NOMO-1 treated with DMSO at 0.1 percent for 48 hours (cell line): ENCODE measurements at regions not wholly inside any gene's neighbourhood (a gene's known extent, or its start where the extent isn't known, plus 50 kb on each side); places are given as distances from the start of the nearest gene placed in this dataset.

Experiments used
- DNase-seq: peaks from one replicate; lab custom pipeline; 2025; ENCODE audit not compliant: unreplicated experiment; lab: John Stamatoyannopoulos, UW

DNA sequence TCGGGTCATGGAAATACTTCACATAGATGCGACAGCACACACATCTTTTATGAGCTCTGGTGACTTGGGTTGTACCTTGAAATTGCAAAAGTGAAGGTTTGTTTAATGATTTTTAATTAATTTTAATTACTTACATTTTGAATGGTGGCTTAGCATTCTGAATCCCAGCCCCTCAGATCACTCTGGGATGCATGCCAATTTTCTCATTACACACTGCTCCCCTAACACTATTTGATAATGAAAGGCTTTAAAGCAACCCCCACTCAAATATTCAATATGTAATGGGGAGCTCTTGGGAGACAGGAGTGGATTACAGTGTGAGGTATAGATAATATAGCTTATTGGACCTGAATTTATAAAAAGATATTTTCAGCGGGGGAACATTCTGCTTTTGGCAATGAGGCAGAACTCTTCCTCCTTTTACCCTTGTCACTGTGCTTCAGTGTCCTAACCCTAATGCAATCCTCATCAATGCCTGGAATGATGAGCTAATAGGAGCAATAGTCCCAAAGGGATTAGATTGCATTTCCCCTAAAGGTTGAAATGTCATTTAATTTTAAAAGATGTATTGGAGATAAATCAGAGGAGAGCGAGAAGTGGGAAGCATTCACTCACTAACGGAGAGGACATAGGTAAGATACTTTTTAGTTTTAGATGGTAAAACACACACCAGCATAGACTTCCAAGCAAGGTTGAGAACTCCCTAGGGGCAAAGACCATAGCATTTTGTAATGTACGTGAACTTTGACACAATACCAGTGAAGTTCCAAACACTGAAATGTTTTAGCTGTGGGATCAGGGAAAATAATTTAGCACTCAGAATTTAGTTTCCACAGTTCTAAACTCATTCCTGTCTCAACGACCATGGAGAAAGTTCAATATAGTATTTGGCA lies 384.1 kb upstream of the PLXNA2 start:
- DNase-seq = no peak

DNA sequence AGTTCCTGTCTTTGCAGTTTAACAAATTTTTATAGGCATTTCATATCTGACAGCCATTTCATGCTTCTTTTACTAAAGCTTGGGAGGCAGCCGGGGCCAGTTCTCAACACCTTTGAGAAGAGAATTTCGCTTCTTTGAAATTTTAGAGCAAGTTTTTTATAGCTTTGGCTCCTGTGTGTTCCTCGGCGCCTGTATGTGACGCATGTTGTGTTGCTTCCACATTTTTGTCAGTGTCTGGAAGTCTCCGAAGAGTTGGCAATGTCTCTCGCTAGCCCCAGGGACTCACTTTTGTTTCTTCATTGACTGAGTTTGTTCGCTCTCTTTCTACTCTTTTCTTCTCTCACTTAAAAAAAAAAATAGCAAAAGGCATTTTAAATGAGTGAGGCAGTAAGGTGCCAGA lies 386.9 kb upstream of the PLXNA2 start:
- DNase-seq = no peak

DNA sequence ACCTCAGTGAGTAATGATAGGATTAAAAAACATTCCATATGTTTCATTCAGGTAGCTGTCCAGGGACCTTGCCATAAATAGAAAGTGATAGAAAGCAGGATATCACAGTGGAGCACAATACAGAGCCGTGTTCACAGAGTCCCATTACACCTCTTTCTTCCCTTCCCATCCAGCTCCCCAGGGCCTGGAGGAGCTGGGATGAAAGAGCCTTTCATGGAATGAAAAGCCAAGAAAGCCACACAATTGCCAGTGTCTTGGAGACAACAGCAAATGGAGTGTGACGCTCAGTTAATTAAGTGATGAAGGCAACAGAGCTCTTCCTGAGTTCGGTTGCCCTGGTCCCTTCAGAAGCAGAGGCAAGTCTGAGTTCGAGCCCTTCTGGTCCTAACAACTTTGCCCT lies 387.3 kb upstream of the PLXNA2 start:
- no peak for DNase-seq

DNA sequence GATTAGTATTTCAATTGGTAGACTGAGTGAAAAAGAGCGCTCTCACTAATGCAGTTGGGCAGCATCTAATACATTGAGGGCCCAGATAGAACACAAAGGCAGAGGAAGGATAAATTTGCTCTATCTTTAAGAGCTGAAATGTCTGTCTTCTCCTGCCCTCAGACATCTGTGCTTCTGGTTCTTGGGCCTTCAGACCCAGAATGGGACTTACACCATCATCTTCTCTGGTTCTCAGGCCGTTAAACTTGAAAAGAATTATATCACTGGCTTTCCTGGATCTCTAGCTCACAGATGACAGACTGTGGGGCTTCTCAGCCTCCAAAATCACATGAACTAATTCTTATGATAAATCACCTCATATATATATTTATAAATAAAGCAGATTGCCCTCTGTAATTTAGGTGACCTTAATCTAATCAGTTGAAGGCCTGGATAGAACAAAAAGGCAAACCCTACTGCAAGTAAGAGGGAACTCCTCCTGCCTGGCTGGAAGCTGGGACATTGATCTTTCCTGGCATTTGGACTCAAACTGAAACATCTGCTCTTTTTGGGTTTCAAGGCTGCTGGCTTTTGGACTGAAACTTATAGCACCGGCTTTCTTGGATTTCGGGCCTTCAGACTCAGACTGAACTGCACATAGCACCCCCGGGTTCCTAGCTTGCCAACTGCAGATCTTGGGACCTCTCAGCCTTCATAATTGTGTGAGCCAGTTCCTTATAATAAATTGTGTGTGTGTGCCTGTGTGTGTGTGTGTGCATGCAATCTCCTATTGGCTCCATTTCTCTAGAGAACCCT lies 390.4 kb upstream of the PLXNA2 start:
- DNase-seq = no peak

DNA sequence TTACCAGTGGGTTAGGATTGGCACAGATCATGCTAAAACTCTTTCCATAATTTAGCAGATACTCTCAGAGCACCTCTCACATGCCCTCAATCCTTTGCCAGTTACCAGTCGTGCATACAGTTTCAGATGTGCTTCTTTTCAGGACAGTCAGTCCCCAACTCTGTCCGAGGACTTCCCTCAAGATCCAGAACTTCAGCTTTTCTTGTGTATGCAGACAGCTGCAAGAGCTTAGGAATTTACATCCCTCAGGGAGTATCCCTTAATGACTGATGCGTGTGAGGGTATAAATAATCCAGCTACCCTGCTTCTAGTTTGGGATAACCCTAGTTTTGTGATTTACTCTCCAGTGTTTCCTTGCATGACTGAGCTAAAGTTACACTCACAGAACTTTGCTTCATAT lies 393.0 kb upstream of the PLXNA2 start:
- no peak for DNase-seq

DNA sequence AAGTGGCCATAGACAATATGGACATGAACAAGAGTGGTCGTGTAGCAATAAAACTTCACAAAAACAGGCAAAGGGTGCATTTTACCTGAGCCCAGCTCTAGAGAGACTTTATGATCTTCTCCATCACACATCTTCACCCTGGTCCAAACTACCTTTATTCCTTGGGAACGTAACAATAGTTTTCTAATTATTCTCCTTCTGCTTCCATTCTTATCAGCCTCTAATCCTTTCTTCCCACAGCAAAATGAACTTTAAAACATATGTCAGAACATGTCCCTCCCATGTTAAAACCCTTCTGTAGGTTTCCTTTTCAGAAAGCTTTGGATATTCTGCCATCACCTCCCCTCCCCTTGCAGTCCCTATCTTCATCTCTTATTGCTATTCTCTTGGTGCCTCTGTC lies 395.2 kb upstream of the PLXNA2 start:
- no peak for DNase-seq

DNA sequence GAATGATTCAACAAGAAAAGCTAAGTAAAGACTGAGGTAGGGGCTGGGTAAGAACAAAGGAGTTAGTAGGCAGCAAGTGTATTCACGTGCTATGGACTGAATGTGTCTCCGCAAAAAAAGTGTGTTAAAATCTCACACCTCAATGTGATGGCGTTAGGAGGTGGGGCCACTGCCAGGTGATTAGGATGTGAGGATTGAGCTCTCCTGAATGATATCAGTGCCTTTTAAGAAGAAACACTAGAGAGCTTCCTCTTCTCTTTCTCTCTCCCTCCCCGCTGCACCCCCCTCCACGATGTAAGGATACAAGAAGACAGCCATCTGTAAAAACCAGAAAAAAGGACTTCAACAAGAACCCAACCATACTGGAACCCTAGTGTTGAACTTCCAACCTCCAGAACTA lies 396.1 kb upstream of the PLXNA2 start:
- no peak for DNase-seq

DNA sequence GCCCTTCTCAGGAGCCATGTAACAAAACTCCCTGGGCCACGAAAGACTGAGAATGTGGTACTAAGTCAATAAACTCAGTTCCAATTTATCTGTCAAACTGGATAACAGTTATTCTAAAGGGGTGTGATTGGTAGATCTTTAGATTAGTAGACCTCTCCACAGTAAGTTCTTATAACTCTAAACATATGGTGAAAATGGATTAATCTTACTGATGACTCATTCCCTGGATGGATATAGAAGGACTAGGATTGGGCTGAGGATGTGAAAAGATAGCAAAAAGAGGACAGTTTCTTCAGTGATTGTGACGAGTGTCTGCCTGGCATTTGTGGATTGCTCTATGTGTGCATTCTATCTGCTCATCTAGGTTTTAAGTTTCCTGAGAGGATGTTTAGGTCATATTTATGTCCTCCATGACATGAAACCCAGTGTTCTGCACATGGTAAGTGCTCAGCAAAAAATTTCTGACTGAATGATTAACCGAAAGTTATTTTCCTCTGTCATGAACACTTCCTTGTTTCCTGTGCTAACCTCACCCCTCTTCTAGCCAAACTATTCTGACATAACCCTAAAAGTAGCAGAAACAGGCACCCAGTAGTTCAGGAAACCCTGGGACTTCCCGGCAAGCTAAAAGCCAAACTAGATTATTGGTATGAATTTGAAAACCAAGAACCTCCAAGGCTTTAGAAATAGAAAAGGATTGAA lies 397.5 kb upstream of the PLXNA2 start:
- DNase-seq = no peak

DNA sequence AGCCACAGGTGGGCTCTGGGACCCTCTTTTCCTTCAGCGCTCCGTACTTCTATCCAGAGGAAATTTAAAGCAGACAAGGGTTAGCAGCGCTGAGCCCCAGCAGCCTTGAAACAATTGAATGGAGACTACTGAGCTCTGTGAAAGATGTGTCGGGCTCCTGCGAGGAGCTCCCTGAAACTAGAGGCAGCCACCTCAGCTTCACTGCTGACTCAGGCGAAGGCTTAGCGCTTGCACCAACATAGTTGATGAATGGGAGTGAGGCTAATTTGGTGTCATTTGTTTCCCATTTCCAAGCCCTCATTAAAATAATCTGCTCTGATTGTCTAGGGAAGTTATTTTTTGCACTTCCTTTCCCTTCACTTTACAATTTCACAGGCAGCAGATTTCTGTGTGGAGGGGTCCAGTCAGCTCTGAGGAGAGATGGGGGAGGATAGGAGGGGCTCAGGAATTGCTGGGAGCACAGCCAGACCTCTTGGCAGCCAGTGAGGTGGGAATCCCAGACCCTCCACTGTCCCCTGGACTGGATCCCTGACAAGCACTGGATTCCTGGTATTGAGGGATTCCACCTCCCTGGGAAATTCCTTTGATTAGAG lies 398.9 kb upstream of the PLXNA2 start:
- no peak for DNase-seq

DNA sequence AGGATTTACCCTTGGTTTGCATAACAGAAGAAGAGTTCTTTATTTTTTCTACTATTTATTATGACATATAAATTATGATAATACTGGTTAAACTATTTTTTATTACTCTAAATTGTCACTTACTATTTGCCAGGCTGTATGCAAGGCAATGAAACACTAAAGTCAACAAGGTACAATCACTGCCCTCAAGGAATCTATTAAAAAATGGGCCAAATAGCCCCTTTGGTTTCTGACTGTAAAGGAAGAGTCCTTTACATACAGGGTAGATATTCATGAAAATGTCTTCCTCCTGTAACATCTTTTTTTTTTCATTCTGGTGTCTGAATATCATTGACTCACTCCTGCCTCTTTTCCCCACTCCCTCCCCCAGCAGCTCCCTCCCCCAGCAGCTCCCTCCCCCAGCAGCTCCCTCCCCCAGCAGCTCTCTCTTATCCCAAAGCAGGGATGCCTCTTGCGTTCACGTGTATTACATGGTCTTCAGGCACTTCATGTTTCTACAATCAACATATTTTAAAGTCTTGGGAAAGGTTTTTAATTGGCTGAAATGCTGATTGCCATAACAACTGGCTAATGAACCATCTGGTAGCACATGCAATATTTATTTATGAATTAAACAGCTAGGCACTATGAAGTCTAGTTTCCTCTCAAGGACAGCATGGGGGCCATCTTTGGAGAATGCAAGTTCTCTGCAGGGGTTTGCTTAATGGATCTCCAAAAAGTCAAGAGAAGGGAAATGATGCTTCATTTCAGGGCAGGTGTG lies 400.4 kb upstream of the PLXNA2 start:
- no peak for DNase-seq

DNA sequence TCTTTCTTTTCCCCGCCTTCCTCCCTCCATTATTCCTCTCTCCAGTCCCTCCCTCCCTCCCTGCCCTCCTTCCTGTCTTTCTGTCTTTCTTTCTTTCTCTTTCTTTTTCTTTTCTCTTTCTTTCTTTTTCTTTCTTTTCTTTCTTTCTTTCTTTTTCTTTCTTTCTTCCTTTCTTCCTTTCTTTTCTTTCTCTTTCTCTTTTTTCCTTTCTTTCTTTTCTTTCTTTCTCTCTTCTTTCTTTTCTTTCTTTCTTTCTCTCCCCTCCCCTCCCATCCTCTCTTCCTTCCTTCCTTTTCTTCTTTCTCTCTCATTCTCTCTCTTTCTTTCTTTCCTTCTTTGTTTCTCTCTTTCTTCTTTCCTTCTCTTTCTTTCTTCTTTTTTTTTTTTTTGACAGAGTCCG lies 402.2 kb upstream of the PLXNA2 start:
- DNase-seq = no peak

DNA sequence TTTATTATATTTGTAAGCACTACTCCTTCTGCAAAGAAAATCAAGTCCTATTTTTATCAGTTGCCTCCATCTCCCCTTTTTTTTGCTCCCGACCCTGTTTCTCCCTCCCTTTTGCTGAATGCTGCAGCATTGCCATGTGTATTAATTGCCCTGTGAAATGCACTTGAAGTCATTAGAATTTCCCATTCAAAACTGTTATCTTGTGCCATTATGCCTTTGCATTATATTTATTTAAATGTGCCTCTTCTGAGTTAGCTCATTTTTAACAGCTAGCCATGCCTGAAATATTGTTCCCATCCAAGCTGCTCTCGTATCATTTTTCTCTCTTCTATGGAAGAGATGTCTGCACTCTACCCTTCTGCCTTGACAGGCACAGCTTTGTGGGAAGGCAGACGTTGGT lies 404.0 kb upstream of the PLXNA2 start:
- DNase-seq = no peak

DNA sequence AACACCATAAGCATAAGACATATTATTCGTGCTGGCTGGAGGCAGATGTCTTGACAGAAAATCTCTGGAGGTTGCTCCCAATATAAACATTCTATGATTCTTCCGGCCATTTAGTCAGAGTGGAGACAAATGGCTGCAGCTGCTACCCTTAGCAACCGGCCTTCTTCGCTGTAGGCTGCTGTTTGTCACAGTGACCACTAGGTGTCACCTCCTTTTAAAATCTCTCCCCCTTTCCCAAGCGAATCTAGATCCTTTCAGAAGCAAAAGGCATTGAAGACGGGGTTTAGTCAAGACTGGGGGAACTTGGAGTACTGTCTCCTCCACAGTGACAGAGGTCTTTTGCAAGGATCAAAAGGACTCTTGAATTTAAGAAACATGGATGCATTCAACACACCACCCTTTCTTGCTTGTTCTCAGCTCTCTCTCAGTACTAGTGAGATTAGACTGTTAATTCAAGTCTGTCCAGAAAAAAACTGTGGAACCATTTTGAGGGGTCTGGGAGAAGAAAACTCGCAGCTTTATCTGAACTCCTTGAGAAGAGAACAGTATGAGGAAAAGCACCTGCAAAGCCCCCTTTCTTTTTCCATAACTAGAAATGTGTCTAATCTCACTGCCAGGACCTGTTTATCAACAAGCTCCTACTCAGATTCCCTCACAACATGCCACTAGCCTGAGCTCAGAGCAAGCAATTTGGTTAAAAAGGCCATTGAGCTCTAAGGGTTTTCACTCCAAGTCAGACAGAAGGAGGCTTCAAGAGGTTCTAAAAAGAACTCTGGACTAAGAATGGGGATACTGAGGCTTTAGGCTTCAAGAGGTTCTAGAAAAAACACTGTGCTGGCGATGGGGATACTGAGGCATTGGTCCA lies 408.3 kb upstream of the PLXNA2 start:
- peak; percentile 44 for DNase-seq

DNA sequence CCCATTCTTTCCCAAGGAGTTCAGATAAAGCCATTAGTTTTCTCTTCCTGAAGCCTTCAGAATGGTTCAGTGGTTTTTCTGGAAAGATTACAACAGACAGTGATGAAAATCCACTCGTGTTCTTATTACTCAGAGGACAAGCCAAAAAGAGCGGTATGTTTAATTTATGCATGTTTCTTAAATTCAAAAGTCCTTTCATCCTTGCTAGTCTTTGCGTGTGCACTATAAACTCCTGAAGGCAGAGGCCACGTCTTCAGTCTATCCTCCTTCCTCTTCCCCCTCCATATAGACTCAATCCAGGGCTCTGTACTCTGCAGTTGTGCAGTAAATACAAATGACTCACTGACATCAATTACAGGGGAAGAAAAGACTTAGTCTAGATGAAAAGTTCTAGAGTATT lies 409.2 kb upstream of the PLXNA2 start:
- DNase-seq = no peak

DNA sequence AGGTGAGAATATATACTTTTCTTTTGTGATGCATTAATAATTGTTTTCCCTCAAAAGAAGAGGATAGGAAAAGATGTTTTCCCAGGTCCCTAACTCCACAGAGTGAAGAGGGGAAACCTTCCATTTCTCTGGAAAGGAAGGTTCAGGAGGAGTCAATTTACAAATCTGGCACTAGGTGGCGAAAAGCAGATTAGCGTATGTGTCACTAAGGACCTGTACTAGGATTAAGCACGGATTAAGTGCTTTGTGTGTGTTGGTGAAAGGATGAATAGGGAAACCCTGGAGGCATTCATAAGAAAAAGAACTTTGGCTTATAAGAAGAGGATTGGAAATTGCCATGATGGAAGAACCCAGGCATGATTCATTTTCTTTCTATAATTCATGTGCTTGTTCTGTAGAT lies 410.1 kb upstream of the PLXNA2 start:
- DNase-seq = no peak

DNA sequence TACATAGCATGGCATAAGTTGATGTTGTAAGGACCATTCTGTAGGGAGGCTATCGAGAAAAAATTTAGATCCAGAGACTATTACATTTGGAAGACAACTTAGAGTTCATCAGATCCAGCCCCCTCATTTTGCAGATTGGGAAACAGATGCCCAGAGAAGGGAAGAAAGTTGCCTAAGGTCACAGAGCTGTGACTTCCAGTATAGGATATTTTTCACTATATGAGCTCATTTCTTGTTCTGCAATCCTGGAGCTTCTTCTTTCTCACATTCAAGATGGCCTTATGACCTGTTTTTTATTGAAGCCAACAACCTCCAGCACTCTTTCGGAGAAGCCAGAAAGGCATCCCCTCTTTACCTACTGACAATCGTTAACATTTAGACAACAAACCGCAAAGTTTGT lies 421.8 kb upstream of the PLXNA2 start:
- DNase-seq = no peak

DNA sequence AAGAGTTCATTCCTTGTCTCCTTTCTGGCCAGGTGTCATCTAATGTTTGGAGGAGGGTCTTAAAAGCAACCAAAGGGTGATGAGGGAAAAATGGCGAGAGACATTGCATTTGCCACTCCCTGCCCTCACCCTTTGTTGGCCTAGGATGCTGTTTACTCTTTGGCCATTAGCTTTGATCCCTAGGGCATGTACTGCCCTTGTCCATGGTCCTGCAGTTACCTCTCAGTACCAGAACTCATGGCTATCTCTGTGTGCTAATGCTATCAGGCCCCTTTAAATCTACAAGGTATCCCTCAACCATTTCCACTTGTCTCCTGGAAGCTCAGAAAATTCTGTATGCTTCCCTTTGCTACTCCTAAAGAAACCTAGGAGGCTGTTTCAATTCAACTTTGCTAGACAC lies 424.8 kb upstream of the PLXNA2 start:
- DNase-seq = no peak

DNA sequence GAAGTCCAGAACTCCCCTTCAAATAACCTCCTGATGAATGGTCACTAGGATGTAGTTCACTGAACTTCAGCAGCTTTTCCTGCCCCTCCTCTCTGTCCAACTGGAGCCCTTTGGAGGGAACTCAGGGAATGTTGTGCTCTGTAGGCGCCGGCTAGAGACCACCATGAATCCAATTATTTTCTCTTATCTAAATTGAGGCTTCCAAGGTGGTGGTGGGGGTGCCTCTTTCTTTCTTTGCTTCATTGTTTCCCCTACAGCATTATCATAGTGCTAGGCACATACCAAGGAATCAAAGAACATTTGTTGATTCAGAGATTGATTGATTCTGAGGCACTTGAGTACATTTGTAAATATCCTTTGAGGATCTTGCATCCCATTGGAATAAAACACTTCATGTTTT lies 426.6 kb upstream of the PLXNA2 start:
- no peak for DNase-seq

DNA sequence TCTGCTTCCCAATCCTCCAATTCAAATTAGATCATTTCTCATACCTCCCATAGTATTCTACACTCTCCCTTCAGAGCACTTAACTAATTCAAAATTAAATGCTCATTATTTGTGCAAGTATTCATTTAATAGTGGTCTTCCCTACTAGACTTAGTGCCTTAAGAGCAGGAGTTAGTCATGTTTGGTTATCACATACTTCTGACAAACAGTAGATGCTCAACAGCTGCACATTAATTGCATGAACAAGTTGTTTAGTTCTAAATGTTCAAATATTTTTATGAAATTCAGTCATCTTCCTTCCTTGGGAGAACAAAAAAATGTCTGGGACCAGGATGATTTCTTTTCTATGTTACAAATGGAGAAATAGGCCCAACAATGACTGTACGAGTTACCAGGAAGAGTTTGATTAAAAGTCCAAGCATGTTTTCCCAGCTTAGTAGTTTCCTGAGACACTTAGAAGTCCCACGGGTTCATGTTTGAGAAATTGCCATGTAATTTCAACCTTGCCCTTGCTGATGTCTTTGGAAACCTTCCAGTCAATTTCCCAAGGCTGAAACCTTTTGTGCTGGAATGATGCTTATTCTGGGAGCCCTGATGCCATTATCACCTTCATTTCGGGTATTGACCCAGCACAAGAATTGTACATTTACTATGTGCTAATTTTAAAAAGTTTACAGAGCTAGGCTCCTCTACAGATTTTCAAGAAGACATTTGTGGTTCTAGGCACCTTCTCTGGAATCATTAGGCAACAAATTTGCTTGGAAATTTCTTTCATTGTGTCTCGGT lies 437.9 kb upstream of the PLXNA2 start:
- no peak for DNase-seq
